ENCODE measurements at regions not wholly inside any gene's neighbourhood (a gene's known extent, or its start where the extent isn't known, plus 50 kb on each side); places are given as distances from the start of the nearest gene placed in this dataset.

- H3K9me3 ChIP-seq (replicated peaks; ENCODE audit: control insufficient read depth, insufficient read depth, low read length), result no peaks in the 10 kb centered on the region
- no peaks in the 10 kb centered on the region for H3K9me1 ChIP-seq (replicated peaks; ENCODE audit: control insufficient read depth, extremely low read depth, insufficient read depth, low read length)
- no peak overlapping the region for H3K4me3 ChIP-seq (replicated peaks in 1 of 3; ENCODE audit: insufficient read depth in 1 of 3, low read depth in 1 of 3, low read length in 3 of 3)
- dilution Hi-C loops (cut with MboI; ENCODE audit: extremely low pct_ligation_motif_present, low sequenced_read_pairs) (no loop called here), intact Hi-C loops (cut with micrococcal nuclease) (no loop called here)
- H3K27me3 ChIP-seq (ENCODE audit: control insufficient read depth in 2 of 2, insufficient read depth in 2 of 2, low read length in 2 of 2), result no peaks in the 10 kb centered on the region
- DNase-seq (ENCODE audit: low read depth, low spot score) (no peak), FAIRE-seq (no peak)
- BruUV-seq (replicated peaks), result no TSS peak
- H4K20me1 ChIP-seq (replicated peaks; ENCODE audit: control insufficient read depth, extremely low read depth, insufficient read depth, low read length), result no peaks in the 10 kb centered on the region
- no peak overlapping the region for H2AFZ ChIP-seq (ENCODE audit: low read depth, low read length)
- H3K4me1 ChIP-seq (ENCODE audit: control insufficient read depth, extremely low read depth, insufficient read depth, low read length), result no peaks in the 10 kb centered on the region
- TF ChIP-seq FOS (IDR thresholded peaks at IDR 0.05; ENCODE audit: borderline replicate concordance, insufficient read depth, low read length) (no peak), POLR2AphosphoS5 (IDR thresholded peaks at IDR 0.05; ENCODE audit: insufficient read depth, low read depth, low read length) (no peak), GATA2 (IDR thresholded peaks at IDR 0.05; ENCODE audit: insufficient read depth, insufficient read length, low read depth, low read length) (no peak), CTCF (IDR thresholded peaks at IDR 0.05; ENCODE audit: extremely low read depth in 1 of 2, insufficient read depth in 1 of 2, low read depth in 1 of 2, low read length in 2 of 2) (no peak)
- H3K4me2 ChIP-seq (ENCODE audit: insufficient read depth, low read length), result no peak overlapping the region
- POLR2A ChIA-PET, result no interaction called here
- CTCF ChIA-PET, result no interaction called here
- H3K79me2 ChIP-seq (ENCODE audit: control insufficient read depth, insufficient read depth, low read length), result no peaks in the 10 kb centered on the region
- H3K27ac ChIP-seq (ENCODE audit: insufficient read depth, low read depth, low read length), result no peak overlapping the region
- H3K9ac ChIP-seq (replicated peaks; ENCODE audit: extremely low read depth, insufficient read depth, low read length), result no peak overlapping the region
- H3K36me3 ChIP-seq (ENCODE audit: control insufficient read depth in 2 of 2, extremely low read depth in 1 of 2, insufficient read depth in 2 of 2, low read length in 2 of 2), result no peaks in the 10 kb centered on the region
Observed at GRCh38 chr5:89991592-89991991, 418.0 kb downstream of the CETN3 start.

DNA sequence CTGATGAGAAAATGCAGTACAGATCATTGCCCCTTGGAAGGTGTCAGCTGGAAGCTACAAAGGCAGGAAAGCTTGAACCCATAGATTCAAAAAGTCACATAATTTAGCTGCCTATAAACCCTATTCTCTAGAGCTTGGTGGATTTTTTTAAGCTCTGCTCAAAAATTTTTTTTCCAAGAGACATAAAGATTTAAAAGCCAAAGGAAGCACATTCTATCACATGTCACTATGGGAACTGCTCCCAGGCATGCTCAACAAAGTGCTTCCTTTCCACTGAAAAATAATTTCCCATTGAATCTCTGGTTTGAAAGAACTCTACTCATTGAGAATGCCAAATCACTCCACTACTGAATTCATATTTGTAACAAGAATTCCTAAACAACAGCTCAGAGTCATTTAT lies 419.8 kb downstream of the CETN3 start:
- Histone ChIP-seq H3K4me3 (replicated peaks in 1 of 3; ENCODE audit: insufficient read depth in 1 of 3, low read depth in 1 of 3, low read length in 3 of 3) (no peak overlapping the region), H3K27ac (ENCODE audit: insufficient read depth, low read depth, low read length) (no peak overlapping the region), H3K36me3 (ENCODE audit: control insufficient read depth in 2 of 2, extremely low read depth in 1 of 2, insufficient read depth in 2 of 2, low read length in 2 of 2) (no peaks in the 10 kb centered on the region), H3K27me3 (ENCODE audit: control insufficient read depth in 2 of 2, insufficient read depth in 2 of 2, low read length in 2 of 2) (no peaks in the 10 kb centered on the region), H3K9ac (replicated peaks; ENCODE audit: extremely low read depth, insufficient read depth, low read length) (no peak overlapping the region), H3K9me3 (replicated peaks; ENCODE audit: control insufficient read depth, insufficient read depth, low read length) (no peaks in the 10 kb centered on the region), H3K4me1 (ENCODE audit: control insufficient read depth, extremely low read depth, insufficient read depth, low read length) (no peaks in the 10 kb centered on the region), H2AFZ (ENCODE audit: low read depth, low read length) (no peak overlapping the region), H3K79me2 (ENCODE audit: control insufficient read depth, insufficient read depth, low read length) (no peaks in the 10 kb centered on the region), H4K20me1 (replicated peaks; ENCODE audit: control insufficient read depth, extremely low read depth, insufficient read depth, low read length) (no peaks in the 10 kb centered on the region), H3K4me2 (ENCODE audit: insufficient read depth, low read length) (no peak overlapping the region), H3K9me1 (replicated peaks; ENCODE audit: control insufficient read depth, extremely low read depth, insufficient read depth, low read length) (no peaks in the 10 kb centered on the region)
- ChIA-PET CTCF (interaction anchor here (1.2 kb wide), 1 partner anchor 43 kb away, joined by 3 read pairs; no protein-coding TSS in a partner anchor), POLR2A (no interaction called here)
- DNase-seq (ENCODE audit: low read depth, low spot score), result no peak
- intact Hi-C loops (cut with micrococcal nuclease), result no loop called here
- dilution Hi-C loops (cut with MboI; ENCODE audit: extremely low pct_ligation_motif_present, low sequenced_read_pairs), result no loop called here
- TF ChIP-seq MYC (IDR thresholded peaks at IDR 0.05; ENCODE audit: low read depth, low read length), result no peak
- no peak for TF ChIP-seq JUN (IDR thresholded peaks at IDR 0.05; ENCODE audit: borderline replicate concordance, insufficient read depth, insufficient read length, low read depth)
- BruUV-seq (replicated peaks), result no TSS peak
- no peak for FAIRE-seq

Measured in endothelial cell of umbilical vein (primary cell).